ENCODE measurements at regions not wholly inside any gene's neighbourhood (a gene's known extent, or its start where the extent isn't known, plus 50 kb on each side); places are given as distances from the start of the nearest gene placed in this dataset.

DNA sequence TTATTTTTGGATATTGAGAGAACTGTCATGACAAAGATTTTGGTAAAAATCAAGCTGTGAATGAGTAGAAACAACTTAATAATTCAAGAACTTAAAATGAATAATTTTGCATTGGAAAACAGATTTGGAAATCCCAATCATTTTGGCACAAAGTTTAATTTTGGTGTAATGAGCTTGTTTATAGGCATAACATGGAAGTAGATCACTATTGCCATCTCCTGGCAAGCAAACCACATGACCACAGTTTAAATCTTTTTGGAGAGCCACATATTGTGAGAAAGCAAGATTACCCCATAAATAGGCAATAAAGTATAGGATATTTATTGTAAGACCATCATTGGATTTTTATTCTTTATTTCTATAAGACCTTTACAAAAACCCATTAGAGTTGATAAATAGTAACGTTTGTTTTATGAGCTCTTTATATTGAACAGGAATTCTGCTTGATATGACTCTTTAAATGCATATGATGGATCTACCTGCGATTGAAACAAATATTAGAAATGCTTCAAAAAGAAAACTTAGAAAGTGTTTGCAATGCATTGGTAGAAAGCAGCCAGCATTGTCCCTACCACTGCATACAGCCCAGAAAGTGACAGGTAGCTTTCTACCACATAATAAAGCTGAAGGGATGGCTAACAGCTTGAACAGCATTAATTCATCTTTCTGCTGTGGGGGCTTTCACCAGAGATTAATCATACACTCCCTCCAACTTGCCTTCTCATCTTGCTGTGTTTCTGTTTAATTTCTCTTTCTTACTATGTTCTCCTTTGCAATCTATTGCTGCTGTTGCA lies 766.8 kb downstream of the TBL1XR1 start:
- no peak for DNase-seq (ENCODE audit: low read depth)

DNA sequence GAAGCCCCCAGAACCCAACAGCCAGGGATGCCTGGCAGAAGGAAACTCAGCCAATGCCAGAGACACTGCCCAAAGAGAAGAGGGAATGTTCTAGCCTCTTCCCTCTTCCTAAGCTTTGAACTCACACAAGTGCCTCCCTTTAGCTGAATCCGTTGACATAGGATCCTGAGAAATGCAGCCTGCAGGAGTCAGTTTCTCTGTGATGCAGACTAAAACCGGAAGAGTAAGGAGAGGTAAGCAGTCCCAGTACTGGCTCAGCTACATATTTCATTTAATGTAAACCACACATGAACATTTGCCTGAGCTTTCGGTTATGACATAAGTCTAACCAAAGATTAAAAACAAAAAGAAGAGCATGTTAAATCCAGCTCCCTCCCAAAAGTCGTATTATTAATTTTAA lies 768.7 kb downstream of the TBL1XR1 start:
- no peak for DNase-seq (ENCODE audit: low read depth)

DNA sequence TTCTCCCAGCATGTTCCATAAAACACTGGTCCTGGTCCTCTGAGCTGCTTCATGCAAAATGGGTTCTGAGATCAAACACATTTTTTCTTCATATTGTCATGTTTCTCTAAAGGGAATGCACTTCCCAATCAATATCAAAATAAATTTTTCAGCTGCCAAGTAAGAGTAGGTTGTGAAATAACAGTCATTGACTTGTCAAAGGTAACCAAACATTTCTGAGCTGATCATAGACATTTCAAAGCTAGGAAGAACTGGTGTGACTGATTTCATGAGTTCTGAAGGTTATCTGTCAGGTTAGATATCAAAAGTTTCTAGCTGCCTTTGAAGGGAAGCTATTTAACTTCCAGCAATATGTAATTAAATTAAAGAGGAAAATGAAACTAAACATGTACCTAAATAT lies 770.9 kb downstream of the TBL1XR1 start:
- DNase-seq (ENCODE audit: low read depth) = no peak

DNA sequence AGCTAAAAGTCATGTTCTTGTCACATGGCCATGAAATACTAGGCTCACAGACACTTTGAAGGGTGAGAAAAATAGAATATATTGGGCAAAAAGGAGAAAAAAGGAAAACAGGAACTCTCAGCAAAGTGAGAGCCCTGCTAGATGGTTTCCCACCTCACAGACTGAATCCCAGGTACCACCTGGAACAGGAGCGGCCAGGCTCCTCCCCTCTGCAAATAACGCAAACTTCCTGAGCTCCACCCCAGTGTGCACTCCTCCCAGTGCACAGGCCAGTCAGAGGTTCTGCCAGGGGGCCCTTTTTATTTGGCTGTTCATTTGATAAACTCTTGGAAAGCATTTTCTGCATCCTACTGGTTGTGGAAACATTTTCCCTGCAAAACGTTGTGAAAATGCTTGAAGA lies 780.4 kb downstream of the TBL1XR1 start:
- no peak for DNase-seq (ENCODE audit: low read depth)

DNA sequence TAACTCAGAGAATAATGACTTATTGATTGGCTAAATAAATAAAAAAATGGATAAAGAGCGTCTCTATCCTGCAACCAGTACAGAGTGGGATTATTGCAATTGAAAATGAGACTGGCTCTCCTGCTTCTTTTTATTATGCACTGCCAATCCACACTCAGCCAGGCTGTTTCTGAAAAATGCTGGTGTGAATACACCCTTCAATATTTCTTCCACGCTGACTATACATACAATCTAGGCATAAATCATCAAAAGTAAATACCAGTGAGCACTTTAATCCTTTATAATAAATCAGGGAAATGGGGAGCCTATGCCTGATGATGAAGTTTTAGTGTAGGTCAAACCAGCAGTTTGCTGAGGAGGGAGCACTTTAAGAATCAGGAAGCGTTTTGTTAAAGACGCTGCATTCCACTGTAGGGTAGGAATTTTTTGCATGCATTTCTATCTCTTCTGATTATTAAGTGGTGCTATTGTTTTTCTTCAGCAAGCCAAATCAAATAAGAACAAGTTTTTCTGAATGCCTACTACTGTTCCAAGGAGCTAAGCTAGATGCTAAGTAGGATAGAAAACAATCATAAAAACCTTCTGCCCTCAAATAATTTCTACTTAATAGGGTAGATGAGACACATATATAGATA lies 781.5 kb downstream of the TBL1XR1 start:
- DNase-seq (ENCODE audit: low read depth) = no peak

DNA sequence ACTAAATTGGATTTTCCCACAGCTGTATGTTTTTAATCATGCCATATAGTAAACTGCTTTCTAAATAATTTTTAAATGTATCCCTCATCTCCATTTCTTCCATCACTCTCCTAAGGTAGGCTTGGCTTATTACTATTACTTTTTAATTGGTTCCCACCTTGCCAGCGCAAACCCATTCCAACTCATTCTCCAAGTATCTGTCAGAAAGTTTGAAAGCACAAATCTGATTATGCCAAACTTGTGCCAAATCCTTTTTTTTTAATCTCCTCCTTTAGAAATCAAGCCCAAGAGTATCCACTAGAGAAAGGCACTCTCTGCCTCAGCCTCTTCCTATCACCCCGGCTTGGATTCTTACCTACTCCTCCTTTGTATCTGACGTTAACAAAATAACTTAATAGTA lies 784.5 kb downstream of the TBL1XR1 start:
- DNase-seq (ENCODE audit: low read depth) = no peak

DNA sequence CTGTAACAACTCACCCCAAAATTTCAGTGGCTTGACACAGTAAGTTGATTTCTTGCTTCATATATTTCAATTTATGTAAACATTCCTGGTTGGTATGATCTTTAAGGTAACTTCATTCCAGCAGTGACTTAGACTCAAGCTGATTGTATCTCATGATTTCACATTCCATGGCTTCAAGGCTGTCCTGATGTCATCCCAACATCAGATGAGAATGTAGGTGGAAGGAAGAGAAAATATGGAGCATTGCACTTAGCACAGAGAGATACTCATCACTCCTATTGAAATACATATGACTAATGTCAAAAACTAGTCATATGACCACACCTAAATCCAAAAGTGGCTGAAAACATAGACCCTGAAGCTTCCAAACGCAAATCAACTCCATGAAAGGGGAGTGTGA lies 793.8 kb downstream of the TBL1XR1 start:
- DNase-seq (ENCODE audit: low read depth) = no peak

DNA sequence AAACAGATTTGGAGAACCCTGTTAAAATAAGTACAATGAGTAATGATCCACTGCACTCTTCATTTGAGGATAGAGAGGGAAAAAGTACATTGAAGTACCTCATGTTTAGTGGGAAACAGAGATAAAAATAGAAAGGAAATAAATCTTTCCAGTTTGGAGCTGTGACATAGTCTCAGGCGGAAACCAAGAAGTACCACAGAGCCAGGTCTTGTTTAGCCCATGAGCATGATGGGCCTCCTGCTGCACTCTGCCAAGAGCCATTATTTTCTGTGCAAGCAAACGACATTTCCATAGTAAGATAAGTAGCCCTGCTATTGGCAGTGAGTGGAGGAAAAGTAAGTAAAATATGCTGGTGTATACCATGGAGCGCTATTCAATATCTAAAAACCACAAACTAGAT lies 796.1 kb downstream of the TBL1XR1 start:
- no peak for DNase-seq (ENCODE audit: low read depth)

DNA sequence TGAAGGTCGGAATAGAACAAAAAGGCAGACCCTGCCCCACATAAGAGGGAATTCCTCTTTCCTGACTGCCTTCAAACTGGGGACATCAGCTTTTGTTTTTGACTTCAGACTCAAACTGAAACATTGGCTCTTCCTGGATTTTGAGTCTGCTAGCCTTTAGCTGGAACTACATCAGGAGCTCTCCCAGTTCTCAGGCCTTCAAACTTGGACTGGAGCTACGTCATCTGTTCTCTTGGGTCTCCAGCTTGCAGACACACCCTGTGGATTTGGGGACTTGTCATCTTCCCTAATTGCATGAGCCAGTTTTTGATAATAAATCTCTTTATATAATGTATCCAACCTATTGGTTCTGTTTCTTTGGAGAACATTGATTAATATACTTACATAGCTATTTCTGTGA lies 798.1 kb downstream of the TBL1XR1 start:
- DNase-seq (ENCODE audit: low read depth) = no peak

DNA sequence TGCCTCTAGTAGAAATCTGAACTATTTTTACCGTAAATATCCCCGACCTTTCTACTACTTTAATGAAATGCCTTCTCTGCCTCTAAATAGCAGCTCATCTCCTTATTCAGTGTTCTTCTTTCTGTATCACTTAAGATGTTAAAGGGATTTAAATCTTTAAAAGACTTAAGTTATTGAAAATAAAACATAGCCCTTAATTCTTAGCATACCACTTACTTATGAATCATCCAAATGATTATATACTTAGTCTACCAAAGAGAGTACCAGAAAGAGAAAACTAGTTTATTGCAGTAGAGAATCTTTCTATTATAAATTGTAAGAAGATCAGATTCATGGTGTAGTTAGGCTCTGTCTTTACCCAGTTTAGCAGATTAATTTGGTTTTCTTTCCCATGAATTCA lies 802.0 kb downstream of the TBL1XR1 start:
- no peak for DNase-seq (ENCODE audit: low read depth)

DNA sequence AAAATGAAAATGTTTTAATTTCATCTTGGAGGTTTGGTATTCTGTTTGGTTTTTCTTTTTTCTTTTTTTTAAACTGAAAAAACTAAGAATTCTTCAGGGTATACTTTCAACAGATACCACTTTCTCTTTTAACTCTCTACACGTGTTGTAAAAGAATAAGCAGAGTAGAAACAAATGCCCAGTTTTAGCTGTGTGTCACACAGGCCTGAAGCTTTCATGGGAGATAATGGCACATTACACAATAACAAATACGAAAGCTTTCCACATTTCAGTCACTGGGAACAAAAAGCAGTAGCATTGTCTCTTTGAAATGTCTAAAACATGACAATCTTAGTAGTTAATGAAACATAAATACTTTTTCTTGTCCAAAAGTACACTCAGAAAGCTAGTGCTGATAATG lies 818.5 kb downstream of the TBL1XR1 start:
- no peak for DNase-seq (ENCODE audit: low read depth)

DNA sequence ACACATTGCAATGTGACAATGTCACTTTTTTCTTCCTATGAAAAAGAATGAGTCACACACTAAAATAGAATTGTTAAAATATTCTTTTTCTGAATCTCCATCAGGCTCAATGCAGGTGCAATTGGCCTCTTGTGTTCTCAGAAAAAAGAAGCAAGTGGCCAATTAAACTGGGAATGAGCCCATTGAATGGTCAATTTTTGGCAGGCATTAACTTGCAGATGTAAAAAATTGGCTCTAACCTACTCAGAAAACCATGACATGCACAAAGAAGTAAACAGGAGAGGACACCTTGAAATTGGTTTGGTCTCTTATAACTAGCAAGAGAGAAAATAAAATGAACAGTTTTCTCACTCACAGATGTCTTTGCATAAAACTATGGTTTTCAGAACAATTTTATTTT lies 820.8 kb downstream of the TBL1XR1 start:
- no peak for DNase-seq (ENCODE audit: low read depth)

DNA sequence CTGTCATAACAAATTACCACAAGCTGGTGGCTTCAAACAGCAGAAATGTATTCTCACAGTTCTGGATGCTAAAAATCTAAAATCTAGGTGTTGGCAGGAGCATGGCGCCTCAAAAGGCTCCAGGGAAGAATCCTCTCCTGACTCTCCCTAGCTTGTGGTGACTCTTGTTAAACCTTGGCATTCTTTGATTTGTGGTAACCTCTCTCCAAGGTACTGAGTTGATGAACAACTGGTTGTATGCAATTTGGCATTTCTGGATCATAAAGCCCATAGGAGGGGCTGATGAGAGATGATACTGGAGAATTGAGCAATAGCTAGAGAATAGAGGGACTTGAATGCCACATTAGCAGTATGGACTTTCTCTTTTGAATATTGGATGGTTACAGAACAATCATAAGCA lies 821.8 kb downstream of the TBL1XR1 start:
- DNase-seq (ENCODE audit: low read depth) = no peak

DNA sequence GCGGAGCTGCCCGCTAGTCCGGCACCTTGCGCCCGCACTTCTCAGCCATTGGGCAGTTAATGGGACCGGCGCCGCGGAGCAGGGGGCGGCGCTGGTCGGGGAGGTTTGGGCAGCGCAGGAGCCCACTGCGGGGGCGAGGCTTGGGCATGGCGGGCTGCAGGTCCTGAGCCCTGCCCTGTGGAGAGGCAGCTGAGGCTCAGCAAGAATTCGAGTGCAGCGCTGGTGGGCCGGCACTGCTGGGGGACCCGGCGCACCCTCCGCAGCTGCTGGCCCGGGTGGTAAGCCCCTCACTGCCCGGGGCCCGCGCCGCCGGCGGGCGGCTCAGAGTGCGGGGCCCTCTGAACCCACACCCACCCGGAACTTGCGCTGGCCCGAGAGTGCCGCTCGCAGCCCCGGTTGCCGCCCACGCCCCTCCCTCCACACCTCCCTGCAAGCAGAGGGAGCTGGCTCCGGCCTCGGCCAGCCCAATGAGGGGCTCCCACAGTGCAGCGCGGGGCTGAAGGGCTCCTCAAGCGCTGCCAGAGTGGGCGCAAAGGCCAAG lies 835.0 kb downstream of the TBL1XR1 start:
- DNase-seq (ENCODE audit: low read depth) = no peak

DNA sequence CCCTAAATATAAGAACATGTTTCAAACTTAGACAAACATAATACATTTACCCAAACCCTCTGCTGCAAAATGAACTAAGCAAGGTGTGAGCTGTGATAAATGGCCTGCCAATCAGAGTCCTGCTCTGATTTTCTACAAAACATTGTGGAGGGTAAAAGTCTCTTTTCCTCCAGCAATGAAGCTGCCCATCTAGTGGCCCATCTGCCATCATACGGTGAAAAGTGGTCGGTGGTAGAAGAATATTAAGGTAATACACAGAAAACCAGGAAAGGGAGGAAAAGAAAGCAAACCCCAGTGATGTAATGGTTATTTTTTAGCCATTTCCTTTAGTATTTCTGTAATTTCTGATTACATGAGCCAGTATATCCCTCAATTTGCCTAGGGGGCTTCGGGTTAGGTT lies 838.1 kb downstream of the TBL1XR1 start:
- DNase-seq (ENCODE audit: low read depth) = no peak

DNA sequence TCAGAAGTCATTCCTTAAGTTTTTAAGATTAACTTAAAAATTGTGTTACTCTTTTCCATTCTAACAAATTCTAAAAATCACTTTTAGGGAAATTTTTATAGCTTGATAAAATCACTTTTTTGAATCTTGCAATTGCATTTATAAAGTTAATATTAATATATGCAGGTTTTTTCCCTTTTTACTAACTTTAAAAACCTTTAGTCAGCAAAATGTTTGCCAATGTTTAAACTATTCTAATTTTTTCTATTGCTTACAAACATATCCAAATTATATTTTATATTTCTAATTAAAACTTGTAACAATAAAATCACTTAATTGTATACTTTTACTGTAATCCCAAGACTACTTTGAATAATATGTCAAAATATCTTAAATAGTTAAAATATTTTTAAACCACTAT lies 839.4 kb downstream of the TBL1XR1 start:
- no peak for DNase-seq (ENCODE audit: low read depth)

DNA sequence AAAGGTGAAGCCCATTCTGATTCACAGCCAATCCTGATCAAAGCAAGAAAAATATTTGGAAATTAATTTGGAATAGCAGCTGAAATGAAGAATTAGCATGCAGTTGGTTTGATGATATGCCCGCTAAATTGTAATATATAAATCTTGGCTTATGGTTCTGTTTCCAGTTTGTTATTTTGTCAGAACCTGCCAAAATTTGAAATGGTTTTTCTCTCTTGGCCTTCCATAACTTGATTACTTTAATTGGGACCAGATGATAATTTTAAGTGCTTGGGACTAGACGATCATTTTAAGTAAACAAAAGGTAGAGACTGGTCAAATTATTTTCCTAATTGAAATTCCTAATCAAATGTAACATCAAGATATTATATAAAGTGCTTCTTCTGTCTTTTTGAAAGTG lies 842.4 kb downstream of the TBL1XR1 start:
- DNase-seq (ENCODE audit: low read depth) = no peak

DNA sequence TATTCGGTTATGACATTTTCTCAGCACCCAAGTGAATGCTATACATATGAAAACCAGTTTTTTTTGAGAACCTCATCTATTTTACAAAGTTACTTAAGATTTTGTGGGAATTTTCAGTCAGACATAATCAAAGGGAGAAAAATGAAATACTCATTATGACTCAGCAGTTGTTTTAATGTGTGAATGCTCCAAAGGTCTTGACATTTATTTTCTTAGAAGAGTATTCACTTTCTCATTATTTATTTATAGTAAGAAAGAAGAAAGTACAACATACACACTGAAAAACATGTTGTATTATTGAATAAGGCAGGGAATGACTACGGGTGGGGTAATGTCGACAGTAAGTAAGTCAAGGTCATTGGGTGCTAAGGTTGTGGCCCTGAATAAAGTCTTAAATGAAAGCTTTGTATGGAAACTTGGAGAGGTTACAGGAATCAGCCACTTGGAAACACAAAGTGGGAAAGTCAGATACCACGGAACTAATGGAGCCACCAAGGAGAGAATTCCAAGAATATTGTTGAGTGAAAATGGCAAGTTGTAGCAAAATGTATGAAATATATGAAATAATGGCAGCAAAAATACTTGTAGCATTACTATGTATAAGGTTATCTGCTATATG lies 844.5 kb downstream of the TBL1XR1 start:
- DNase-seq (ENCODE audit: low read depth) = no peak

DNA sequence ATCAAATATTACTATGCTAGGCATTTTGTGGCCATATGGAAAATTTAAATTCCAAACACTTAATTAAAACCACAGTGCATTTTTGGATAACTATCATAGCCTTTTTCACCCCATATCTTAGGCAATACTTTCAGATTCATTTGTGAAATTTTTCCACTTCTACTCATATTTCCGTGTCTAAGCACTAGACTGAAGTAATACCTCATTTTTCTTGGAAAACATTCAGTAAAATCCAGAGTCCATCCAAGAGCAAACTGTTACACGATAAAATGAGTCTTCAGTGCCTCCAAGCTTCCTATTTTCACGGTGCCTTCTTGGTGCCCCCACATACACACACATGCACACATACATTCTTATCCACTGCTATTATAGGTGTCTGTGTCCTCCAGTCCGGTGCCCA lies 845.9 kb downstream of the TBL1XR1 start:
- DNase-seq (ENCODE audit: low read depth) = no peak

DNA sequence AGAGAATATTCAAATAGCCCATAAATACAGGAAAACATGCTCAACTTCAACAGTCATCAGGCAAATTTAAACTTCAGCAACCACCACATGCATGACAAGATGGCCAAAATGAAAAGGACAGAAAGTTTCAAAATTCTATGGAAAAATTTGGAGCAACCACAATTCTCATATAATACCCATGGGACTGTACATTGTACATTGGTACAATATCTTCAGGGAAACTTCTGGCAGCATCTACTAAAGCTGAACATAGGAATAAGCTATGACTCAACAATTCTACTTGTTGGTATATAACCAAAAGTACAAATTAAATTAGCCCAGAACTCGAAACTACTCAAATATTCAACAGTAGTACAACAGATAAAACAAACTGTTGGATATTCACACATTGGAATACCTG lies 847.6 kb downstream of the TBL1XR1 start:
- no peak for DNase-seq (ENCODE audit: low read depth)

DNA sequence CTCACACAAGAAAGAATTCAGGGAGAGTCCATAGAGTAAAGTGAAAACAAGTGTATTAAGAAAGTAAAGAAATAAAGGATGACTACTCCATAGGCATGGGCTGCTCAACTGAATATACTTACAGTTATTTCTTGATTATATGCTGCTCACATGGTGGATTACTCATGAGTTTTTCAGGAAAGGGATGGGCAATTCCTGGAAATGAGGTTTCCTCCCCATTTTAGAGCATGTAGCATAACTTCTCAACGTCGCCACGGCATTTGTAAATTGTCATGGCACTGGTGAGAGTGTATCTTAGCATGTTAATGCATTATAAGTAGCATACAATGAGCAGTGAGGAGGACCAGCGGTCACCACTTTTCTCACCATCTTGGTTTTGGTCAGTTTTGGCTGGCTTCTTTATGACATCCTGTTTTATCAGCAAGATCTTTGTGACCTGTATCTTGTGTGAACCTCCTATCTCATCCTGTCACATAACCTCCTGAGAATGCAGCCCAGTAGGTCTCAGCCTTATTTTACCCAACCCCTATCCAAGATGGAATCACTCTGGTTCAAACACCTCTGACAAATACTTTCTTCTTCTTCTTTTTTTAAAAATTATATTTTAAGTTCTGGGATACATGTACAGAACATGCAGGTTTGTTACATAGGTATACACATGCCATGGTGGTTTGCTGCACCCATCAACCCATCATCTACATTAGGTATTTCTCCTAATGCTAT lies 849.7 kb downstream of the TBL1XR1 start:
- DNase-seq (ENCODE audit: low read depth) = no peak

DNA sequence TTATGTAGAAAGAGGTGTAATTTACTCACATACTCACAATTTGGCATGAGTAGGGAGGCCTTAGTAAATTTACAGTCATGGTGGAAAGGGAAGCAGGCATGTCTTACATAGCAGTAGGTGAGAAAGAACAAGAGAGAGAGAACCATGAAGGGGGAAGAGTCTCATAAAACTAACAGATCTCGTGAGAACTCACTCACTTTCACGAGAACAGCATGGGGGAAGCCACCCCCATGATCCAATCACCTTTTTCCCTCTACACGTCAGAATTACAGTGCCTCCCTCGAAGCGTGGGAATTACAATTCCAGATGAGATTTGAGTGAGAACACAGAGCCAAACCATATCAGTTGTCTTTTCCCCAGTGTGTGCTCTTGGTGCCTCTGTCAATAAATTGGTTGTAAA lies 855.3 kb downstream of the TBL1XR1 start:
- DNase-seq (ENCODE audit: low read depth) = no peak

DNA sequence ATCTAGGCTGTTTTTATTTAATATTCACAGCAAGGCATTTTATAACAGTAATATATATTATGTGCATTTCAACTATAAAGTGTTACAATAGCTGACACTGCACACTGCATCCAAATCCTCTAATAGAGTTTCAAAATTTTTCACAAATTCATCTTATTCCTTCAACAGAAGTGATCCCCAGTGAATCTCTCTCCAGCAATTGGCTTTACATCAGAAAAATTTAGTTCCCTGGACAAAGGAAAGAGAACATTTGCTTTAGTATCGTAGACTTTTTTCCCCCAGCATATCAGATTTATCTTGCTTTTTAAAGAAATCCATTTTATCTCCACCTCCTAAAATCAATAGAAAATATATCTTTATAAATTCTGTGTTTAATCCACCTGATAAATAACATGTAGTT lies 868.6 kb downstream of the TBL1XR1 start:
- DNase-seq (ENCODE audit: low read depth) = no peak
